Epithelial cell of proximal tubule (primary cell): ENCODE measurements at regions not wholly inside any gene's neighbourhood (a gene's known extent, or its start where the extent isn't known, plus 50 kb on each side); places are given as distances from the start of the nearest gene placed in this dataset.

ENCODE experiments used
- DNase-seq: peaks from one replicate; pipeline ENCODE4 v3.0.0-alpha.2; 2011; ENCODE audit warnings: low read depth
- H3K4me3 ChIP-seq: 2 replicates; pipeline ENCODE4 v1.5.1; 2011; ENCODE audit warnings: low read depth, mild to moderate bottlenecking, low read length
- CTCF ChIP-seq: conservative IDR thresholded peaks from 2 replicates; pipeline ENCODE4 v1.5.1; 2012; ENCODE audit warnings: low read depth, mild to moderate bottlenecking, low read length

- no peak for TF ChIP-seq CTCF
- H3K4me3 ChIP-seq: no peak overlapping the region
- no peak for DNase-seq
Observed at GRCh38 chr14:81886588-81886987, 352.9 kb upstream of the SEL1L start.

DNA sequence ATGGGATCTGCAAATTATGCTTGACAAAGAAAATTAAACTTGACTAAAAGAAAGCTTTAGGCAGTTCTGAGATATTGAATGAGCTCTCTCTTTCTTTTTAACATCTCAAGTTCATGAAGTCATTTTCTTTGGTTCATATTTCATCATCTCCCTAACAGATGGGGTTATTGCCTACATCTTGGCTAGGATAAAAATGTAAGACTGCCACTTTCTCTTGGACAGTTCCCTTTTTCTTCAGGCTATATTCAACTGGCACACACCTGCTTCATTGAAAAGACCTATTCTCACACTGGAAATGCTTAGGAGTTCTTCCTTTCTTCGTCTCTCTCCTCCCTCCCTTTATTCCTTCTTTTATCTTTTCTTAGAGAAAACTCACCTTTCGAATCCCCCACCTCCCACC is 355.9 kb upstream of the SEL1L start:
- DNase-seq: no peak
- H3K4me3 ChIP-seq: no peak overlapping the region
- TF ChIP-seq CTCF: no peak

DNA sequence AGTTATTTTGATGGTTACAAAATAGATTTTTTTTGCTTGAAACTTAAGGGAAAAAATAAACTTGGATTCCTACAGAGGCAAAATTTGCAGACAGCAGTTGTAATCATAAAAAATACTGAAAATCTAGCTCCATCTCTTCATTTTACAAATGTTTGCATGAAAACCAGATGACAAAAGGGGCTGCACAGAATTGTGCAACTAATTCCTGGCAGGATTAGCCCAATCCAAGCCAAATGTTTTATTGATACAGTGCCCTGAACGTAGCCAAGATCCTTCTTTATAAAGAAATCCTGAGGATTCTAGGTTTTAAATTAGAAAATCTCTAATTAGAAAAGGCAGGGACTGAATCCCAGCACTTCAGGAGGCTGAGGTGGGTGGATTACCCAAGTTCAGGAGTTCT is 356.4 kb upstream of the SEL1L start:
- no peak overlapping the region for H3K4me3 ChIP-seq
- DNase-seq: no peak
- no peak for TF ChIP-seq CTCF

DNA sequence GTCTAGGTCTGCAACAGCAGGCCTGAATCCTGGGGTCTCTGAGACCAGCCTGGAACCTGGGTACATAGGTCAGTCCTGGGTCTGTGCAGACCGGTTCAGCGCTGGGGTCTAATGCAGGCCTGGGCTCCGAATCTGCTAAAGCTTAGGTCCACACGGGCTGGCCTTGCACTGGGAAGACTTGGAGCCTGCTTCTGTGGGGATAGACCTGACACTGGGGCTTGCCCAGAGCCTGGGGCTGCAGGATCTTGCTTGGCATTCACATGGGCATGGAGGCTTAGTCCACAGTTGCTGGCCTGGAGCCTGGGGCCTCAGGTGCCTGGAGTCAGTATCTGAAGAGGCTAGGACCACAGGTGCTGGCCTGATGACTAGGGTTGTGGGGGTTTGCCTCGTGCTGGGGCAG is 369.8 kb upstream of the SEL1L start:
- TF ChIP-seq CTCF: no peak
- no peak for DNase-seq
- H3K4me3 ChIP-seq: no peak overlapping the region

DNA sequence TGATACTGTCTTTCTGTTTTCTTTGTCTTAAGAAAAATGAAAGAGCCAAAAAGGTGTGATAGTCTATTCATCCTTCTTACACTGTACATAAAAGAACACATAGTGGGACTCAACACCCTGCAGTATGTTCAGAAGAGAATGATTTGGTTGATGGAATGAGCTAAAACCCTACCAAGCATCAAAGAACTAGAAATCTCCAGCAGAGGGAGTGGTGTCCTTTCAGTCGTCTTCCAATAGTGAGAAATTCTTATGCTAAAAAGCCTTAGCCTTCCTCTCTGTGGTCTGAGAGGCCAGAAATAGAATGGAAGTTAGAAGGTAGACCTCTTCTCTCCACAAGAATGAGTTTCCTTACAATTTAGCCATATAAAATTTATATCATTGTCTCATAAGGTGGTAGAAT is 393.4 kb upstream of the SEL1L start:
- DNase-seq: no peak

DNA sequence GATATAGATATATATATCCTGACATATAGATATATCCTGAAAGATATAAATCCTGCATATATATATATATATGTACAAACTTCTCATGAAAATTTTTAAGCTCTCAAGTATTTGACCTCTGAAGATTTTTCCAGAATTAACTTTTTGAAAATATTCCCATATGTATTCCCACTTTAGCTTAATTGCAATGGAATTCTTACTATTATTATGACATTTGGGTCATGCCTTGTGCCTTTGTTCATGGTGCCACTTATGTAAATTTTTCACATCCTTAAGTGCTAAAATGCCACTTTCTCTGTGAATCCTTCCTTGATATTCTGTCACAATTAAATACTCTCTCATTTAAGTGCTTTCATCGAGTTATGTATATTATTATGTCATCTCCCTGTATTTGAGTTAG is 398.2 kb upstream of the SEL1L start:
- no peak for DNase-seq
- H3K4me3 ChIP-seq: no peak overlapping the region
- TF ChIP-seq CTCF: no peak

More for the DNA sequence above, 393.4 kb upstream of the SEL1L start:
- TF ChIP-seq CTCF: no peak
- H3K4me3 ChIP-seq: no peak overlapping the region

GRCh38 chr14:81936348-81936747 is 402.7 kb upstream of the SEL1L start:
- TF ChIP-seq CTCF: no peak

More at GRCh38 chr14:81936348-81936747, 402.7 kb upstream of the SEL1L start:
- DNase-seq: no peak
- no peak overlapping the region for H3K4me3 ChIP-seq
